ENCODE measurements at regions not wholly inside any gene's neighbourhood (a gene's known extent, or its start where the extent isn't known, plus 50 kb on each side); places are given as distances from the start of the nearest gene placed in this dataset.

DNA sequence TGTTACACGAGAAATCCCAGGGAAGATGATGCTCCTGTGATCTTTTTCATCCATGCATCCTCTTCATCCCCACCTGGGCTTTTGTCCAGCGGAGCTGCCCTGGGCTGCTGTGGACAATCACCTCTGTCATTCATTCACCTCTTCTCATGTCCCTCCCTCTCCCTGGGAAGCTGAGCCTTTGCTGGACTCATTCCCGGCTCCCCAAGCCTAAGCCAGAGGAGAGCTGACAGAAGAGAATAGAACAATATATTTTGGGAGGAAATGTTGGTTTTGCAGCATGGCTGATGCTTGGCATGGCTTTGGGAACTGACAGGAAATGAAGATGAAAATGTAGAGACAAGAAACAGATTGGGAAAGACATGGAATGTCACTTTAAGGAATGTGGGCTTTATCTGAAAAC, 177.4 kb downstream of the DICER1 start:
- TF ChIP-seq CTCF (IDR thresholded peaks at IDR 0.05) (no peak), POLR2AphosphoS5 (IDR thresholded peaks at IDR 0.05) (no peak), POLR2A (IDR thresholded peaks at IDR 0.05) (no peak), EP300 (IDR thresholded peaks at IDR 0.05) (no peak)
